ENCODE measurements at regions not wholly inside any gene's neighbourhood (a gene's known extent, or its start where the extent isn't known, plus 50 kb on each side); places are given as distances from the start of the nearest gene placed in this dataset.
"Not testable (repeated sequence)": the region's sequence is repeated elsewhere in the genome, so short reads cannot be mapped to it uniquely, and the experiment has no call there.

- no peaks in the 10 kb centered on the region for H3K36me3 ChIP-seq
- no peak overlapping the region for H3K4me3 ChIP-seq
- H3K4me1 ChIP-seq: peaks cover 5% of the 10 kb centered on the region
- H3K4me2 ChIP-seq: no peak overlapping the region
- no peak for TF ChIP-seq Cebpa-rat (IDR thresholded peaks at IDR 0.05)
- no peak overlapping the region for H3K9ac ChIP-seq
- no peaks in the 10 kb centered on the region for H4K20me1 ChIP-seq
- H3K27ac ChIP-seq: no peak overlapping the region
- no peaks in the 10 kb centered on the region for H3K27me3 ChIP-seq
- no peaks in the 10 kb centered on the region for H3K9me3 ChIP-seq
Measured at GRCh38 chr6:100212131-100212530, 218.1 kb upstream of the MCHR2 start.

GRCh38 chr6:100210137-100211117 lies 216.4 kb upstream of the MCHR2 start:
- Histone ChIP-seq H3K27me3 (no peaks in the 10 kb centered on the region), H3K36me3 (no peaks in the 10 kb centered on the region), H3K9me3 (no peaks in the 10 kb centered on the region), H3K4me2 (no peak overlapping the region), H3K9ac (no peak overlapping the region), H3K27ac (no peak overlapping the region), H4K20me1 (no peaks in the 10 kb centered on the region), H3K4me3 (no peak overlapping the region), H3K4me1 (peaks cover 5% of the 10 kb centered on the region)
- TF ChIP-seq Cebpa-rat (IDR thresholded peaks at IDR 0.05): no peak

GRCh38 chr6:100209323-100210136 lies 215.5 kb upstream of the MCHR2 start:
- peaks cover 5% of the 10 kb centered on the region for H3K4me1 ChIP-seq
- H3K36me3 ChIP-seq: no peaks in the 10 kb centered on the region
- no peak overlapping the region for H3K27ac ChIP-seq
- H3K4me2 ChIP-seq: no peak overlapping the region
- no peaks in the 10 kb centered on the region for H3K27me3 ChIP-seq
- H4K20me1 ChIP-seq: no peaks in the 10 kb centered on the region
- no peak overlapping the region for H3K9ac ChIP-seq
- TF ChIP-seq Cebpa-rat (IDR thresholded peaks at IDR 0.05): no peak
- H3K9me3 ChIP-seq: no peaks in the 10 kb centered on the region
- H3K4me3 ChIP-seq: no peak overlapping the region

GRCh38 chr6:100203400-100203799 lies 209.4 kb upstream of the MCHR2 start:
- H3K36me3 ChIP-seq: no peaks in the 10 kb centered on the region
- H3K9ac ChIP-seq: no peak overlapping the region
- H3K9me3 ChIP-seq: no peaks in the 10 kb centered on the region; the same call in 1 of the 2 replicates
- H3K4me2 ChIP-seq: no peak overlapping the region
- TF ChIP-seq Cebpa-rat (IDR thresholded peaks at IDR 0.05): no peak
- H3K4me1 ChIP-seq: no peaks in the 10 kb centered on the region
- H3K27ac ChIP-seq: no peak overlapping the region
- no peaks in the 10 kb centered on the region for H4K20me1 ChIP-seq
- no peaks in the 10 kb centered on the region for H3K27me3 ChIP-seq
- H3K4me3 ChIP-seq: no peak overlapping the region

- Histone ChIP-seq H3K4me3 (no peak overlapping the region), H3K9me3 (no peaks in the 10 kb centered on the region; the same call in 1 of the 2 replicates), H3K27me3 (no peaks in the 10 kb centered on the region), H3K4me2 (no peak overlapping the region), H3K4me1 (no peaks in the 10 kb centered on the region), H3K36me3 (no peaks in the 10 kb centered on the region), H3K9ac (no peak overlapping the region), H4K20me1 (no peaks in the 10 kb centered on the region), H3K27ac (no peak overlapping the region)
- no peak for TF ChIP-seq Cebpa-rat (IDR thresholded peaks at IDR 0.05)
Measured at GRCh38 chr6:100202417-100203194, 208.6 kb upstream of the MCHR2 start.

GRCh38 chr6:100196214-100196982 lies 202.4 kb upstream of the MCHR2 start:
- not testable (repeated sequence) for H3K4me3 ChIP-seq, H3K27ac ChIP-seq, H3K4me1 ChIP-seq, H3K9ac ChIP-seq, H4K20me1 ChIP-seq, H3K27me3 ChIP-seq, H3K9me3 ChIP-seq, H3K4me2 ChIP-seq, H3K36me3 ChIP-seq

GRCh38 chr6:100195244-100195643 lies 201.2 kb upstream of the MCHR2 start:
- H3K27me3 ChIP-seq, H3K9me3 ChIP-seq, H4K20me1 ChIP-seq, H3K4me2 ChIP-seq, H3K27ac ChIP-seq, H3K4me1 ChIP-seq, H3K9ac ChIP-seq, H3K36me3 ChIP-seq, H3K4me3 ChIP-seq: not testable (repeated sequence)

- no peak for TF ChIP-seq Cebpa-rat (IDR thresholded peaks at IDR 0.05)
- no peaks in the 10 kb centered on the region for H3K4me1 ChIP-seq
- H3K4me2 ChIP-seq: no peak overlapping the region
- no peaks in the 10 kb centered on the region for H4K20me1 ChIP-seq
- no peaks in the 10 kb centered on the region for H3K27me3 ChIP-seq
- H3K4me3 ChIP-seq: no peak overlapping the region
- H3K27ac ChIP-seq: no peak overlapping the region
- H3K9ac ChIP-seq: no peak overlapping the region
- no peaks in the 10 kb centered on the region for H3K9me3 ChIP-seq
- no peaks in the 10 kb centered on the region for H3K36me3 ChIP-seq
Measured at GRCh38 chr6:100194535-100194934, 200.5 kb upstream of the MCHR2 start.

- H3K9me3 ChIP-seq: no peaks in the 10 kb centered on the region
- H3K9ac ChIP-seq: no peak overlapping the region
- H3K36me3 ChIP-seq: no peaks in the 10 kb centered on the region
- H4K20me1 ChIP-seq: no peaks in the 10 kb centered on the region
- no peak for TF ChIP-seq Cebpa-rat (IDR thresholded peaks at IDR 0.05)
- no peak overlapping the region for H3K4me2 ChIP-seq
- H3K27me3 ChIP-seq: no peaks in the 10 kb centered on the region
- no peak overlapping the region for H3K27ac ChIP-seq
- H3K4me3 ChIP-seq: no peak overlapping the region
- peaks cover 7% of the 10 kb centered on the region; the same call in 1 of the 2 replicates for H3K4me1 ChIP-seq
Measured at GRCh38 chr6:100188754-100189153, 194.7 kb upstream of the MCHR2 start.
